GM19467 (cell line): ENCODE measurements at regions not wholly inside any gene's neighbourhood (a gene's known extent, or its start where the extent isn't known, plus 50 kb on each side); places are given as distances from the start of the nearest gene placed in this dataset.
"Not testable (repeated sequence)": the region's sequence is repeated elsewhere in the genome, so short reads cannot be mapped to it uniquely, and the experiment has no call there.

Experiments used
- ATAC-seq: cut with Tn5 transposase; IDR thresholded peaks from one replicate; pipeline ENCODE4 v1.9.1; 2021; ENCODE audit warnings: mild to moderate bottlenecking, moderate library complexity; ENCODE audit not compliant: unreplicated experiment

- ATAC-seq: no peak
These were observed 265.4 kb upstream of the FOXF1 start for GRCh38 chr16:86244936-86245335.

GRCh38 chr16:86245351-86245750, 265.0 kb upstream of the FOXF1 start:
- ATAC-seq: no peak

GRCh38 chr16:86245895-86246294, 264.4 kb upstream of the FOXF1 start:
- no peak for ATAC-seq

- ATAC-seq: no peak
These were observed 261.9 kb upstream of the FOXF1 start for GRCh38 chr16:86248310-86248905.

GRCh38 chr16:86249631-86250030, 260.7 kb upstream of the FOXF1 start:
- no peak for ATAC-seq

- no peak for ATAC-seq
These were observed 258.6 kb upstream of the FOXF1 start for GRCh38 chr16:86251682-86252081.

GRCh38 chr16:86252596-86252995, 257.7 kb upstream of the FOXF1 start:
- ATAC-seq: no peak

- no peak for ATAC-seq
These were observed 254.4 kb upstream of the FOXF1 start for GRCh38 chr16:86255966-86256365.

GRCh38 chr16:86256995-86257394, 253.3 kb upstream of the FOXF1 start:
- ATAC-seq: no peak

- no peak for ATAC-seq
These were observed 252.8 kb upstream of the FOXF1 start for GRCh38 chr16:86257546-86257945.

GRCh38 chr16:86258713-86259112, 251.6 kb upstream of the FOXF1 start:
- ATAC-seq: no peak

- no peak for ATAC-seq
These were observed 250.8 kb upstream of the FOXF1 start for GRCh38 chr16:86259499-86259898.

- no peak for ATAC-seq
These were observed 248.9 kb upstream of the FOXF1 start for GRCh38 chr16:86261379-86261778.

GRCh38 chr16:86267657-86268056, 242.7 kb upstream of the FOXF1 start:
- ATAC-seq: not testable (repeated sequence)

- ATAC-seq: no peak
These were observed 239.6 kb upstream of the FOXF1 start for GRCh38 chr16:86270696-86271095.

GRCh38 chr16:86272744-86273143, 237.6 kb upstream of the FOXF1 start:
- ATAC-seq: no peak

GRCh38 chr16:86277221-86277620, 233.1 kb upstream of the FOXF1 start:
- no peak for ATAC-seq

GRCh38 chr16:86277859-86278258, 232.5 kb upstream of the FOXF1 start:
- not testable (repeated sequence) for ATAC-seq

- no peak for ATAC-seq
These were observed 228.9 kb upstream of the FOXF1 start for GRCh38 chr16:86281421-86281820.

GRCh38 chr16:86283944-86284343, 226.4 kb upstream of the FOXF1 start:
- ATAC-seq: no peak

GRCh38 chr16:86285421-86285820, 224.9 kb upstream of the FOXF1 start:
- no peak for ATAC-seq

- no peak for ATAC-seq
These were observed 224.1 kb upstream of the FOXF1 start for GRCh38 chr16:86285938-86286921.
